Colon (tissue), 2 donors: ENCODE measurements at regions not wholly inside any gene's neighbourhood (a gene's known extent, or its start where the extent isn't known, plus 50 kb on each side); places are given as distances from the start of the nearest gene placed in this dataset.

Experiments
- FAIRE-seq: peaks from 2 replicates; lab custom pipeline; 2012; peaks lifted over from hg19 to GRCh38; lab: Jason Lieb, UNC
- donor health status: control.
- donor health status: control.

DNA sequence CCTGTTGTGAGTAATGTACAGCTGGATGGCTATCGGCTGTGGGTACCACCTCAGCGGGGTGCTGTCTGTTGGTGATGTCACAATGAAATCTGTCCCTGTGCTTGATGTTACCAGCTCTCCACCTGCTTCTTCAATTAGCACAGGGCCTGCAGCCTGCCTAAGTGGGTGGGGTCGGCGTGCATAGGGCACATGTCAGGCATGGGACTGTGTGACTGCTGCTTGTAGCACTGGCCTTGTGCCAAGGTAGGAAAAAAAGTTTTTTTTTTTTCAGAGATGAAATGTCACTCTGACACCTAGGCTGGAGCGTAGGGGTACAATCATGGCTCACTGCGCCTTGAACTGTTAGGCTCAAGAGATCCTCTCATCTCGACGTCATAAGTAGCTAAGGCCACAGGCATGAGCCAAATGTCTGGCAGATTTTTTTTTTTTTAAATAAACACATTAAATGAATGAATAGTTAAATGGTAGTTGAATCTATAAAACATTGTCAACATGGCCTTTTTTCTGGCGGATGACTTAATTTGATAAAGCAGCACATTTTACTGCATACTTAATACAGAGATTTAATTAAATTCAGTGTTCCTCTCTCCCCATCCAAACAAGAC lies 222.5 kb downstream of the NXNL2 start:
- FAIRE-seq = no peak

DNA sequence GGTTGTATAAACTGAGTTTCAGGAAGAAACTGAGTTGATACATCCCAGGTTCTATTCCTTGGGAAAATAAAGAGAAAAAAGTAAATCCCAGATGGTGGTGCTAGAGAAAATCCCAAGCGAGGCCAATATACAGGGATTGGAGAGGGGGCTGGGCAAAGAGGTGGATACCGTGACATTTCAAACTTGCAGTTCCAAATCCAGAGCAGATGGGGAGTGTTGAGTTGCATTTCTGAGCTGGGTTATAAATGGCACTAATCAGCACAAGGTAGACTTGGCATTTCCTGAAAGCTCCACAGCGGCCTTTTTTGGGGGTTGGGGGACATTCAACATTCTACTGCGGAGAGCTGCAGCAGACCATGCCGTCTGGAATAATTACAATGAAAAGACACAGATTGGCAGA lies 224.4 kb downstream of the NXNL2 start:
- FAIRE-seq = no peak

DNA sequence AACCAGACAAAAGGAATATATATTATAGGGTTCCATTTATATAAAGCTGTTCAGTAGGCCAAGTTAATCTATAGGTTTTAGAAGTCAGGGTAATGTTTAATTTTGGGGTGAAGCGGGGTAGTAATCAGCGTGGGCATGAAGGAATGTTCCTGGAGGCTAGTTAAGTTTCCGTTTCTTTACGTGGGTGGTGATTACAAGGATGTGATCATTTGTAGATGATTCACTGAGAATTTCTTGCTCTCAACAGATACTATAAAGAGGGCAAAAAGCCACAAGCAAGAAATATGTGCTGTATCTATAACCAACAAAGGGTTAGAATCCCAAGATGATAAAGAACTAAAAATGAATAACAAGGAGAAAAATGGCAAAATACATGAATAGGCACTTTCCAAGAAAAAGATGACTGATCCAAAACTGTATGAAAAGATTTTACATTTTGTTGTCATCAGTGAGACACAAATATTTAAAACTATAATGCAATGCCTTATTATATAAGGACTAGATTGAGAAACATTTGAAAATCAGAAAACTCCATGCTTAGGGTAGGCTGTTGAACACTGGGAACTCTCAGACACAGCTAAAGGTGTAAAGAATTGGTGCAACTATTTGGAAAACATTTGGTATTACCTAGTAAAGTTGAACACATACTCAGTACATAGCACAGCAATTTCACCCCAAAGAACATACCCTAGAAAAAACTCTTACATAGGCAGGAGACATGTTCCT lies 224.3 kb upstream of the S1PR3 start:
- FAIRE-seq = no peak

- FAIRE-seq = no peak
Observed at GRCh38 chr9:88767504-88767790, 223.8 kb upstream of the S1PR3 start.

DNA sequence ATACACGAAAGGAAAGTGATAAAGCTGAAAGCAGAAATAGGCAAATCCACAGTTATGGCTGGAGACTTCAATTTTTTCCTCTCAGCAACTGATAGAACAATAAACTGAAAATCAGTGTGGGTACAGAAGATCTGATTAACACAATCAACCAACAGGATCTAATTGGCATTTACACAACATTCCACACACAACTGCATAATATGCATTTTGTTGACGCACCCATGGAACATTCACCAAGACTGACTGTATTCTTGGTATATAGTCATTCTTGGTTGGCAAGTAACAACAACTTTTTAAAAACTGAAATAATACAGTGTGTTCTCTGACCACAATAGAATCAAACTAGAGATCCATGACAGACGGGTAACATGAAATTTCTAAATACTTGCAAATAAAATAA lies 218.7 kb upstream of the S1PR3 start:
- no peak for FAIRE-seq

- FAIRE-seq = no peak
Observed at GRCh38 chr9:88773126-88773525, 218.1 kb upstream of the S1PR3 start.

DNA sequence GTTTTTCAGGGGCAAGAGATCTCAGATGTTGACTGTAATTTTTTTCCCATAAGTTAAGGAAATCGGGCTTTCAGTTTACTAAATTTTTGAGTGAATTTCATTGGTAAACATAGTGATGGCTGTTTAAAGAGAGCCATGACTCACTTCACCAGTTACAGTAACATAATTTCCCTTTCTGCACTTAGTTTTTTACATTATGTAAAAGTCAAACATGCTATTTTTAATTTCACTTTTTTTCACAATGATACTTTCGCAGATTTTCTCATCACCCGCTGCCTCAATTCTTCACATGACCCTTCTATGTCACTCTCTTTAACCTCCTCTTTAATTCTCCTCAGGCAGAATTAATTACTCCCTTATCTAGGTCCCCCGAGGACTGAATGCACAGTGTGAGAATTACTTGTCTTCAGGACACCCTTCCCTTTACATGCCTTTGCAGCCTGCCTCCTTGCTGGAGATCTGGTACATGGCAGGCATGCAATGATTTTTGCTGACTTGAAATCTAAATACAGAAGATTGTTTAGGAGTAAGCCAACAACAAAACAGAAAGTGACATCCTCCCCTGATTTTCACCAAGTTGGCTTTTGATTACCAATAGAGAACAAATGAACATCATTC lies 217.5 kb upstream of the S1PR3 start:
- FAIRE-seq = no peak

GRCh38 chr9:88775037-88775471 lies 216.2 kb upstream of the S1PR3 start:
- no peak for FAIRE-seq

- no peak for FAIRE-seq
Observed at GRCh38 chr9:88775559-88775958, 215.7 kb upstream of the S1PR3 start.

DNA sequence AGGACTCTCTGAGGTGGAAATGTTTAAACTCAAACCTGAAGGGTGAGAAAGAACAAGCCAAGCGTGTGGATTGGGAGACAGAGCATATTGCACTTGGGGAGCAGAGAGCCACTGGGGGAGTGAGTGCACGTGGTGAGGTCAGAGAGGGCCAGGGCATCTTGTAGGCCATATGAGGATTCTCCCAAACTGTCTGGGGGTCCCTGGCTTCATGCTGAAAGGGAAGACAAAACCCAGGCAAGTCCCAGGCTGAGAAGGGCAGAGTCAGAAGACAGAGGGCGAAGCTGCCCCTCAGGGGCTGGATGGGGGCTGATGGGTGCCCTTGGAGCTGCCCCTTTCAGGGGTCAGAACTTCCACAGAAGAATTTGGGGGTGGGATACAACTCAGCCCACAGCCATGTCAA lies 215.3 kb upstream of the S1PR3 start:
- FAIRE-seq = no peak

GRCh38 chr9:88776717-88777497 lies 214.4 kb upstream of the S1PR3 start:
- no peak for FAIRE-seq

DNA sequence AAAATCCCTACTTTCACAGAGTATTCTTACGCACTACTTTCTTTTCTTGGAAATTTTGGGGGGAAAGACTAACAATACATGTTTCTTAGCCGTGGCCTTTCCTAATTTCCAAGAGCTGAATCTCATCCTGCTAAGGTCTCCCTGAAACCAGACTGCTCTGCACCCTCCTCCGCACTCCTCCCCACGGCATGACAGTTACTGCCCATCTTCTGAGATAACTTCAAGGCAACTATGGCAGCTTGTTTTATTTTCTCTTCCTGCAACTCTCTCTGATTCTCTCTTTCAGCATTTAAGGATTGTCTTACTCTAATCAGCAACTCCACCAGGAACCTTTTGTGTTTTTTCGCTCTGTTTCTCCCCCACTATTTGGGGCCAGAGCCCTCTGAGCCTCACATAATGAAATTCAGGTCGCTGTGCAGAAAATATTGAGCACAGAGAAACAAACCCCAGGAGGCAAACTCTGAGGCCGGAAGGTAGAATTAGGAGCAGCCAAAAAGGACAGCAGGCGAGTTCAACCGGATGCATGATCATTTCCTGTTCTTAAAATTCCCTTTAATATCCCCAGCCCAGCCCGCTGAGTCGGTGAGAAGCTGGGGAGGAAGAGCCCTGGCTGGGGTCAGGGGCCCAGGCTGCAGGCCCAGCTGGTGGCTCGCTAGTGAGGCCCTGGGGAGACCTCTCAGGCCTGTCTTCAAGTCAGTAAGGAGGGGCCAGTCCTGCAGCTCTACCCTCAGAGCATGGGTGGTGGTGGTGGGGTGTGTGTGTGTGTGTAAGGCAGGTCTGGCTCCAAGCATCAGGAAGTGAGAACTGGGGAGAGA lies 213.6 kb upstream of the S1PR3 start:
- no peak for FAIRE-seq

DNA sequence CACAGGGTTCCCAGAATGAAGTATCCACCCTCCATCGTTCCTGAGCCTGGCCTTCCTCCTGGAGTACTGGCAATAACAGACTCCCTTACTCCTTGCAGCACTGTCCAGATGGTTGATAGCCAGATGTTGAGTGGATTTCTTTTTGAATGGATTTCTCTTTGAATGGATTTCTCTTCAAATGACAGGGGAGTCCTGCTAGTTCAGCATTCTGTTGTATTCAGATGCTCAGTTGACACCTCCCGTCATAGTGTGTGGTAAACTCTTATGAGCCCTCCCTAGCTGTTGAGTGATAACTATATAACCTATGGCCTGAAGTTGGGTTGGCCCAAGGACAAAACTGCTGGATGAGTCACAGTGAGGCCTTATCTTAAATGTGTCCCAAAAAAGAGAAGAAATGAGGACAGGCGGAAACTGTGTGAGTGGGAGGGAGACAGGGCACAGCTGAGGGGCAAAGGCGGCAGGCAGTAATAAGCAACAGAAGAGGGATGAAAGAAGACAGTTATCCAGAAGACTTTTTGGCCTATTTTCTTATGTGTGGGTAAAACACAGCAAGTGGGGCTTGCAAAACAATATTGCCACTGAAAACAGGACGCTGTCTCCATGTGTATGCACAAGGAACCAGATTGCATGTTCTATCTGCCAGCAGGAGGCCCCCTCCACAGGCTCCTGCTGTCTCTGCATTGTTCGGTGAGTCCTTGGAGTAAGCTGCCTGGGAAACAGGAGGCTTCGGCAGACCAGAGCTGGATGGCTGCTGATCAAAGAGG lies 209.5 kb upstream of the S1PR3 start:
- FAIRE-seq = no peak

- no peak for FAIRE-seq
Observed at GRCh38 chr9:88782931-88783710, 208.1 kb upstream of the S1PR3 start.

- no peak for FAIRE-seq
Observed at GRCh38 chr9:88783711-88784083, 207.6 kb upstream of the S1PR3 start.

DNA sequence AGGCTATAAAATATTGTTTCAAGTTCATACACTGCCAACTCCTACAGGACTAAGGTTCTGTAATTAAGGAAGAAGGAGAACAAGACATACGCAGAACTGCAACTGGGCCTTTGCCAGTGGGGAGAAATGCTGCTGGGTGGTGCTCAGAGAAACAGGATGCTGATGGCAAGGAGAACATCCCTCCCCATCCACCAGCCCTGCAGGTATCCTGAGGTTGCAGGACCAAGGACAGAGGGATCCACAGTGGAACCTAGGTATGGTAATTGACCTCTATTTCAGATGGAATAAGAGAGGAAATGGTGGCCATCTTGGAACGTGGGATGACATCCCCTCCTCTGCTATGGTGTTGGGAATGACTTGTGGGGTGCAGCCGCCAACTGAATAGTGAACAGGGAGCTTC lies 206.3 kb upstream of the S1PR3 start:
- no peak for FAIRE-seq

DNA sequence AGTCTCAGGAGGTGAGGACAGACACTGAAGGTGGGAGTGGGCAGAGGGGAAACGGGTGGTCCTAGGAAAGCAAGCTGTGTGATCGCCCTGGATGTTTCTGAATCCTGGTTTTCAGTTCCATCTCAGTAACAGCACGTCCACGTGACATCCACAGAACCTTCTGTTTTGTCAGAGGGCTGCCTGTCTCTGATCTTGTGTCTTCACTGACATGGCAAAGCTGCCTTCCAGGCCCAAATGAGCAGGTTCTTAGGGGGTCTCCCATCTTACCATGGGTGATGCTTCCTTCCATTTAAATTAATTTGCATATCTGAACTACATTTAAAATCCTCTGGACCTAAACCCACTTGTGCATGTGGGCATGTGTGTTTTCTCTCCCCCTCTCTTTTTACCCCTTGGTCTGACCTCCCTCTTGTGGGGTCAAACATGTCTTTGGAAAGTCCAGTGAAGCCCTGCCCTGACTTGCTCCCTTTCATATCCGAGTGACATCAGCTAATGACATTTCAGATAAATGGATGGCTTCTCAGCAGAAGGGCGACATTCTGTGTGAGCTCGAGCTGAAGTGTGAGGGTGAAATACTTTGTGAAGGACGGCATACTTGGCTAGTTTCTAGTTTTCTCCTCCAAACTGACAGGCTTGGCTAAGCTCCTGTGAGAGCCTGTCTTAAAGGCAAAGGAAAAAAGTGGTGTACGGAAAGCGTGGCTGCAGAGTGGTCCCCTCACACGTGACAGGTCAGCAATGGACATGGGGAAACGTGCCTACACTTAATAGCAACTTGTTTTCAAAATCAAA lies 204.8 kb upstream of the S1PR3 start:
- no peak for FAIRE-seq

- no peak for FAIRE-seq
Observed at GRCh38 chr9:88789785-88790184, 201.5 kb upstream of the S1PR3 start.

DNA sequence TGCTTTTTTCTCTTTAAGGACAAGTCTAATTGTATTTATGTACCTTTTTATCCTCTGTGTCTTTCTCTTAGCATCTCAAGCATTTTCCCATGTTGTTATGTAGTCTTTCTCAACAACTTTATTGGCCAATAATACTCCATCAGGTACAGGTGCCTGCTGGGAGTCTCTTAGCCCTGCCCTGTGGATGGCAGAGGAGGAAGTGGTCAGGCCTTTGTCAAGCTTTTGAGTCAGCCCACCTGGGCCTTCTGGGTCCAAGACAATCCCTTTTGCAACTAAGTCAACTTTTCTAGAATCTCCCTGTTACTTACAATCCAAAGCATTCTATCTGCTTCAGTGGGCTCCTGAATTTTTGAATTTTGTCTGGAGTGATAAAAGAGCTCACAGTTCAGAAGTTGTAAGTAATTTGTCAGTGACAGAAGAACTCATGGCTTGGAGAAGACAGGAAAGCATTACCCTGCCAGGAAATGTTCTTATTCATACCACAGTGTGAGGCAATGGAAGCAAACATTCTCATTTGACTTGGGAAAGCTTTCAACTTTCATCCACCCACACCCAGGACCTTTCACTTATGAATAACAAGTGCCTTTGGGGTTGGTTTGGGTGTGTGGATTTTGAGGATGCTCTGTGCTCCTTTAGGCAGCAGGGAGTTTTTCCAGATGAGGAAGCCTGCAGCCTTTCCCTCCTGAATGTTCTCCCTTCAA lies 200.0 kb upstream of the S1PR3 start:
- FAIRE-seq = no peak
